Kidney (tissue), 13 donors: ENCODE measurements at regions not wholly inside any gene's neighbourhood (a gene's known extent, or its start where the extent isn't known, plus 50 kb on each side); places are given as distances from the start of the nearest gene placed in this dataset.

Source experiments
- DNase-seq, 5 donors: peaks; one replicate each; pipeline ENCODE4 v3.0.0-alpha.2; 2013 to 2020
- FAIRE-seq: peaks from 2 replicates; lab custom pipeline; 2012; peaks lifted over from hg19 to GRCh38; lab: Jason Lieb, UNC
- H3K27ac ChIP-seq, 2 donors: one replicate each; pipeline ENCODE4 v1.7.0; 2013; ENCODE audit warnings: low read depth in 2 of 2, low read length in 2 of 2, inconsistent platforms in 1 of 2
- H3K27me3 ChIP-seq: one replicate; pipeline ENCODE4 v1.7.1; 2013; ENCODE audit warnings: low read length, inconsistent platforms; ENCODE audit not compliant: control insufficient read depth, insufficient read depth
- H3K36me3 ChIP-seq, 3 donors: one replicate each; pipeline versions ENCODE4 v1.7.0 to v1.7.1; 2013; ENCODE audit warnings: low read length in 3 of 3, control low read depth in 1 of 3, inconsistent platforms in 1 of 3; ENCODE audit not compliant: insufficient read depth in 3 of 3, control insufficient read depth in 2 of 3
- H3K4me1 ChIP-seq, 3 donors: one replicate each; pipeline versions ENCODE4 v1.7.0 to v1.7.1; 2013; ENCODE audit warnings: low read length in 3 of 3, inconsistent platforms in 1 of 3, low read depth in 1 of 3; ENCODE audit not compliant: control insufficient read depth in 2 of 3, insufficient read depth in 2 of 3
- H3K4me3 ChIP-seq, 3 donors: one replicate each; pipeline versions ENCODE4 v1.7.0 to v1.8.1; 2013; ENCODE audit warnings: low read length in 3 of 3, control low read depth in 1 of 3, inconsistent platforms in 1 of 3
- H3K9ac ChIP-seq, 3 donors: one replicate each; pipeline versions ENCODE4 v1.7.0 to v1.7.1; 2013; ENCODE audit warnings: low read length in 3 of 3, control low read depth in 1 of 3, inconsistent platforms in 1 of 3
- H3K9me3 ChIP-seq, 3 donors: one replicate each; pipeline versions ENCODE4 v1.7.0 to v1.7.1; 2013; ENCODE audit warnings: low read length in 3 of 3, control low read depth in 1 of 3, inconsistent platforms in 1 of 3; ENCODE audit not compliant: control insufficient read depth in 2 of 3, insufficient read depth in 1 of 3
- CTCF ChIP-seq: IDR thresholded peaks from 3 replicates; pipeline ENCODE4 v1.5.1; 2012; ENCODE audit warnings: mild to moderate bottlenecking, moderate library complexity, borderline replicate concordance; ENCODE audit not compliant: insufficient read depth; ENCODE audit errors: extremely low read depth
- intact Hi-C: fragments of 100-400 bp; cut with DNase I; formaldehyde crosslinking; loops from one replicate; pipeline ENCODE4 v1.11.1; 2022
- donor health status: control.
- donor health status: control.
- donor health status: control.
- donor health status: control.
- donor health status: control.
- donor health status: DM: yes; HTN: yes; CAD: no.
- donor health status: Normal renal cell carcinoma (clear cell type).

- Histone ChIP-seq H3K4me3 (no peak overlapping the region), H3K4me1 (no peaks in the 10 kb centered on the region), H3K9me3 (no peaks in the 10 kb centered on the region), H3K36me3 (no peaks in the 10 kb centered on the region), H3K9ac (no peak overlapping the region), H3K27ac (no peak overlapping the region), H3K27me3 (no peaks in the 10 kb centered on the region)
- DNase-seq (no peak), FAIRE-seq (no peak)
- intact Hi-C loops, result no loop called here
- no peak for TF ChIP-seq CTCF
Measured at GRCh38 chr5:75992753-75993152, 90.4 kb upstream of the SV2C start.

- H3K4me3 ChIP-seq, result no peak overlapping the region
- no peaks in the 10 kb centered on the region for H3K4me1 ChIP-seq
- DNase-seq (no peak), FAIRE-seq (no peak)
- no peaks in the 10 kb centered on the region for H3K36me3 ChIP-seq
- no peaks in the 10 kb centered on the region for H3K9me3 ChIP-seq
- TF ChIP-seq CTCF, result no peak
- H3K27me3 ChIP-seq, result no peaks in the 10 kb centered on the region
- H3K9ac ChIP-seq, result no peak overlapping the region
- intact Hi-C loops, result no loop called here
- H3K27ac ChIP-seq, result no peak overlapping the region
Measured at GRCh38 chr5:75985077-75985476, 98.1 kb upstream of the SV2C start.

GRCh38 chr5:75975496-75975895 is 107.7 kb upstream of the SV2C start:
- no peak for FAIRE-seq

More at GRCh38 chr5:75975496-75975895, 107.7 kb upstream of the SV2C start:
- no peaks in the 10 kb centered on the region for H3K9me3 ChIP-seq
- no peak overlapping the region for H3K27ac ChIP-seq
- intact Hi-C loops, result no loop called here
- no peaks in the 10 kb centered on the region for H3K36me3 ChIP-seq
- no peaks in the 10 kb centered on the region for H3K4me1 ChIP-seq
- no peaks in the 10 kb centered on the region for H3K27me3 ChIP-seq
- no peak overlapping the region for H3K4me3 ChIP-seq
- H3K9ac ChIP-seq, result no peak overlapping the region
- no peak for TF ChIP-seq CTCF
- DNase-seq, result no peak
